ENCODE measurements at regions not wholly inside any gene's neighbourhood (a gene's known extent, or its start where the extent isn't known, plus 50 kb on each side); places are given as distances from the start of the nearest gene placed in this dataset.
"Not testable (repeated sequence)": the region's sequence is repeated elsewhere in the genome, so short reads cannot be mapped to it uniquely, and the experiment has no call there.

DNA sequence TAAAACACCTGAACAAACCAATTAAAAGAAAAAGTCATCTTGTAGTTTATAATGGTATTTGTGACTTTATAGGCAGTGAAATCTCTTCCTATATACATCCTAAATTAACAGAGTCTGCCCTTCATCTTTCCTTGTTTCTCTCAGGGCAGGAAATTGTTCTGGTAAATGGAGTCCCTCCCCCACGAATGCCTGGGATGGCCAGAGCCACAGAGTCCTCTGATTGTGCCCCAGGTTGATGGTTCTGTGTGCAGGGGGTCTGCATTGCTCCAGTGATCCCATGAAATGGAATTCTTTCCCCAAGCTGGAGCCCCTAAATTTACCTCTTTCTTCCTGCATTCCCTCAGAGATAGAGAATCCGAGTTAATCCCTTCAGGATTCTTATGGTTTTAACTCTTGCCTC lies 155.5 kb downstream of the MTX2 start:
- Histone ChIP-seq H3K9me3 (no peaks in the 10 kb centered on the region), H3K4me1 (no peaks in the 10 kb centered on the region), H3K27ac (no peak overlapping the region), H3K36me3 (no peaks in the 10 kb centered on the region), H3K4me3 (no peak overlapping the region), H3K27me3 (no peaks in the 10 kb centered on the region)
- 28 to 31% methylated on average over 2 of the region's 2 CpGs for WGBS, 2 donors
- no peak for DNase-seq (ENCODE audit: low spot score in 2 of 2)
- no peak for TF ChIP-seq POLR2A (IDR thresholded peaks at IDR 0.05)
- no peak for TF ChIP-seq EP300 (IDR thresholded peaks at IDR 0.05)
- TF ChIP-seq, protein P1, sequence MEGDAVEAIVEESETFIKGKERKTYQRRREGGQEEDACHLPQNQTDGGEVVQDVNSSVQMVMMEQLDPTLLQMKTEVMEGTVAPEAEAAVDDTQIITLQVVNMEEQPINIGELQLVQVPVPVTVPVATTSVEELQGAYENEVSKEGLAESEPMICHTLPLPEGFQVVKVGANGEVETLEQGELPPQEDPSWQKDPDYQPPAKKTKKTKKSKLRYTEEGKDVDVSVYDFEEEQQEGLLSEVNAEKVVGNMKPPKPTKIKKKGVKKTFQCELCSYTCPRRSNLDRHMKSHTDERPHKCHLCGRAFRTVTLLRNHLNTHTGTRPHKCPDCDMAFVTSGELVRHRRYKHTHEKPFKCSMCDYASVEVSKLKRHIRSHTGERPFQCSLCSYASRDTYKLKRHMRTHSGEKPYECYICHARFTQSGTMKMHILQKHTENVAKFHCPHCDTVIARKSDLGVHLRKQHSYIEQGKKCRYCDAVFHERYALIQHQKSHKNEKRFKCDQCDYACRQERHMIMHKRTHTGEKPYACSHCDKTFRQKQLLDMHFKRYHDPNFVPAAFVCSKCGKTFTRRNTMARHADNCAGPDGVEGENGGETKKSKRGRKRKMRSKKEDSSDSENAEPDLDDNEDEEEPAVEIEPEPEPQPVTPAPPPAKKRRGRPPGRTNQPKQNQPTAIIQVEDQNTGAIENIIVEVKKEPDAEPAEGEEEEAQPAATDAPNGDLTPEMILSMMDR (IDR thresholded peaks at IDR 0.05) = no peak

DNA sequence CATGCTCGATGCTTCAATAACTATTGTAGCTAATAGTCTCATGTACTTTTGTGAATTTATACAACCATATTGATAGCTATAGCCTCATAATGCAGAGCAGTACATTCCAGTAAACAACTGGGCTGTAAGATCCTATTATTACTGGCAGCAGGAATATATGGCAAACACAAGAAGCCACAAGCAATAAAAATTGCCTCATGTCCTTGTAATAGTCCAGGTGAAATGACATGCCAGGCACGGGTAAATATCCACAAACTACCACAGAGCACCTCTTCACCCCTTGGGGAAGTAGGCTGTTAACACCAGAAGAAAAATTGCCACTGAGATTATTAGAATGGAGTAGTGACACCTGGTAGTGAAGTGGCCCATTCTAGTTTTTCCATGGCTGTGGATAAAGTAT lies 158.3 kb downstream of the MTX2 start:
- no peak overlapping the region for H3K4me3 ChIP-seq
- DNase-seq (ENCODE audit: low spot score in 2 of 2) = no peak
- H3K9me3 ChIP-seq = no peaks in the 10 kb centered on the region
- WGBS, 2 donors = 79 to 86% methylated on average over 2 of the region's 2 CpGs
- TF ChIP-seq, protein P1 (IDR thresholded peaks at IDR 0.05) = no peak
- no peak for TF ChIP-seq EP300 (IDR thresholded peaks at IDR 0.05)
- TF ChIP-seq POLR2A (IDR thresholded peaks at IDR 0.05) = no peak
- H3K27ac ChIP-seq = no peak overlapping the region
- no peaks in the 10 kb centered on the region for H3K36me3 ChIP-seq
- no peaks in the 10 kb centered on the region for H3K4me1 ChIP-seq
- H3K27me3 ChIP-seq = no peaks in the 10 kb centered on the region

DNA sequence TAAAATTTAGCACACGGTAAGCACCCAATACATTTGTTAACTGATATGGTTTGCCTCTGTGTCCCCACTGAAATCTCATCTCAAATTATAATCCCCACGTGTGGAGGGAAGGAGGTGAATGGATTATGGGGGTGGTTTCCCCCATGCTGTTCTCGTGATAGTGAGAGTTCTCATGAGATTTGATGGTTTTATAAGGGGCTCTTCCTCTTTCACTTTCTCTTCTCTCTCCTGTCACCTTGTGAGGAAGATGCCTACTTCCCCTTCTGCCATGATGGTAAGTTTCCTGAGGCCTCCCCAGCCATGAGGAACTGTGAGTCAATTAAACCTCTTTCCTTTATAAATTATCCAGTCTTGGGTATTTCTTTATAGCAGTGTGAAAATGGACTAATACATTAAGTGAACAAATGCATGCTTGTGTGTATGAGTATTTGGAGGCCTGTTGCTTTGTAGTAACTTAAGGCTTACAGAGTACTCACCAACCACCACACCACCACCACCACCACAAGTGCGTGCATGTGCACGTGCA lies 159.8 kb downstream of the MTX2 start:
- not testable (repeated sequence) for H3K9me3 ChIP-seq; H3K27ac ChIP-seq; H3K4me1 ChIP-seq; DNase-seq (ENCODE audit: low spot score in 2 of 2); H3K36me3 ChIP-seq; H3K4me3 ChIP-seq; H3K27me3 ChIP-seq
- 74 to 79% methylated on average over 5 of the region's 5 CpGs for WGBS, 2 donors

DNA sequence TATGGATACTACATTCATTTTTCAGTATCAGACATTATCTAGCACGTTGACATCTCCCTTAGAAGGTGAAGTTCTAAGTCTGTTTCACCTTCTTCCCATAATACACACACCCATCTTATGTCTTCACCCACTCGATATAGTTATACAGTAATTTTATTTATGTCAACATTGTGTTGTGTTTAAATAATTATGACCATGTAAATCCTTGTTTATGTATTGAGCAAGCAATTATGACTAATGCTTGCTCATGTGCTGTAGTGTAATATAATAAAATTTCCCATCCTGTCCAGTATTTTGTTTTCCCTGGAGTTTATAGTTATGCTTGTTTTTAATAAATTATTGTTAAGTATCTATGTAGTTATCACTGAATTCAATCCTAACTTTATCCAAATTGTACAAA lies 163.2 kb downstream of the MTX2 start:
- WGBS, 2 donors = 86 to 91% methylated on average over 2 of the region's 2 CpGs
- Histone ChIP-seq H3K9me3 (peaks cover 0 to 4% (median 0%) of the 10 kb centered on the region in 4 donors), H3K36me3 (no peaks in the 10 kb centered on the region), H3K4me1 (no peaks in the 10 kb centered on the region), H3K27me3 (no peaks in the 10 kb centered on the region), H3K4me3 (no peak overlapping the region), H3K27ac (no peak overlapping the region)
- DNase-seq (ENCODE audit: low spot score in 2 of 2) = no peak
- TF ChIP-seq, protein P1 (IDR thresholded peaks at IDR 0.05) = no peak
- TF ChIP-seq EP300 (IDR thresholded peaks at IDR 0.05) = no peak
- TF ChIP-seq POLR2A (IDR thresholded peaks at IDR 0.05) = no peak

DNA sequence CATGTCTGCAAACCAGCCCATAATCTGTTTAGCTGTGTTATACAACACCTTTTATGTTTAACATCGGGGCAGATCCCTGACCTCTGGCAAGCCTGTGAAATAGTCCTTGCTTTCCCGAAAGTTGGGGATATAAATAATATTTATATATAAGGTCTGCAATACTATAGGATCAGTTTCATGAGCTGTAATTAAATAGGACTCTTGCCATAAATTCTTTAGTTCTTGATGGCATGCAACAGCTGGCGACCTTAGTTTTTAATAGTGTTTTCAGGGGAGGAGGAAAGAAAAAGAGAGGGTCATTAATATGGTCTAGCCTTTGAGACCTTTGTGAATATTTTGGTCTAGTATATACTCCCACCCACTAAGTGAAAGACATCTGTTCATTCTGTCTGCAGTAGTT lies 166.5 kb downstream of the MTX2 start:
- 58 to 68% methylated on average over 3 of the region's 3 CpGs for WGBS, 2 donors
- Histone ChIP-seq H3K4me3 (no peak overlapping the region), H3K27ac (no peak overlapping the region), H3K36me3 (no peaks in the 10 kb centered on the region), H3K4me1 (no peaks in the 10 kb centered on the region), H3K27me3 (no peaks in the 10 kb centered on the region), H3K9me3 (peaks cover 0 to 4% (median 0%) of the 10 kb centered on the region in 4 donors)
- TF ChIP-seq EP300 (IDR thresholded peaks at IDR 0.05) = no peak
- TF ChIP-seq POLR2A (IDR thresholded peaks at IDR 0.05) = no peak
- TF ChIP-seq, protein P1 (IDR thresholded peaks at IDR 0.05) = no peak
- no peak for DNase-seq (ENCODE audit: low spot score in 2 of 2)

DNA sequence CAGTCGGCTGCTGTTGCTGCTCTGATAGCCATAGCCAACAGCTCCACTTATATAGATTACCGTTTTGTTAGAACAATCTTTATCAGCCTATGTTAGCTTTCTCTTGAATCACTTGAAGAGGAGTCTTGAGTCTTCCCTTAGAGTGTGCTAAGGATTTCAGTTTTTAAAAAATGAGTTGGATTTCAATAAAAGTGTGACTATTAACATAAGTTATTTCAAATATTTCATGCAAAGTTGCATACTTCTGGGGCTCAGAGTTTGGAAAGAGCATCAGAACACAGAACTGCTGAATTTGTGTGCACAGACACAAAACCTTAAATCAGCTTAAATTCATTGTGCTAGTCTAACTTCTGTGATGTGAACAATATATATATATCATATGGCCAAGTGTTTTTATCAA lies 174.7 kb downstream of the MTX2 start:
- Histone ChIP-seq H3K9me3 (no peaks in the 10 kb centered on the region), H3K27ac (no peak overlapping the region), H3K27me3 (no peaks in the 10 kb centered on the region), H3K36me3 (no peaks in the 10 kb centered on the region), H3K4me1 (no peaks in the 10 kb centered on the region), H3K4me3 (no peak overlapping the region)
- DNase-seq (ENCODE audit: low spot score in 2 of 2) = no peak
- TF ChIP-seq, protein P1 (IDR thresholded peaks at IDR 0.05) = no peak
- TF ChIP-seq EP300 (IDR thresholded peaks at IDR 0.05) = no peak
- no peak for TF ChIP-seq POLR2A (IDR thresholded peaks at IDR 0.05)
- WGBS, 2 donors = 66 to 69% methylated on average over 2 of the region's 2 CpGs
